ENCODE measurements at regions not wholly inside any gene's neighbourhood (a gene's known extent, or its start where the extent isn't known, plus 50 kb on each side); places are given as distances from the start of the nearest gene placed in this dataset.
"Not testable (repeated sequence)": the region's sequence is repeated elsewhere in the genome, so short reads cannot be mapped to it uniquely, and the experiment has no call there.

DNA sequence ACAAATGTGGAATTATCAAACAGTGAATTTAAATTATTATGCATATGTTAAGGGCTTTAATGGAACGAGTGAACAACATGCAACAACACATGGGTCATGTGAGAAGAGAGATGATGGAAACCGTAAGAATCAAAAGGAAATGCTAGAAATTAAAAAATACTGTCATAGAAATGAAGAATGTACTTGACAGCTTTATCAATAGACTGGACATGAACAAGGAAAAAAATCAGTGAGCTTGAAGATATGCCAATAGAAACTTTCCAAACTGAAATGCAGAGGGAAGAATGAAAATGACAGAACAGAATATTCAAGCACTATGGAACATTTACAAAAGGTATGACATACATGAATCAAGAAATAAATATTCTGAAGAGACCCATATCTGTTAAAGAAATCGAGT is 117.7 kb upstream of the KCNJ3 start:
- 58 to 71% methylated on average over 3 of the region's 3 CpGs for WGBS, 2 donors (ENCODE audit: low coverage in 1 of 2)

DNA sequence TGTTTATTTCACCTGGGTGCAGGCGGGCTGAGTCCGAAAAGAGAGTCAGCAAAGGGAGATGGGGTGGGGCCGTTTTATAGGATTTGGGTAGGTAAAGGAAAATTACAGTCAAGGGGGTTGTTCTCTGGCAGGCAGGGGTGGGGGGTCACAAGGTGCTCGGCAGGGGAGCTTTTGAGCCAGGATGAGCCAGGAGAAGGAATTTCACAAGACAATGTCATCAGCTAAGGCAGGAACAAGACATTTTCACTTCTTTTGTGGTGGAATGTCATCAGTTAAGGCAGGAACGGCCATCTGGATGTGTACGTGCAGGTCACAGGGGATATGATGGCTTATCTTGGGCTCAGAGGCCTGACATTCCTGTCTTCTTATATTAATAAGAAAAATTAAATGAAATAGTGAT is 115.8 kb upstream of the KCNJ3 start:
- H3K9me3 ChIP-seq; H3K27me3 ChIP-seq; H3K4me3 ChIP-seq; H3K4me1 ChIP-seq; intact Hi-C loops (cut with DNase I; ENCODE audit: low total_unique reads); H3K27ac ChIP-seq; DNase-seq; in situ Hi-C loops (cut with MboI; ENCODE audit: low pct_ligation_motif_present in 1 of 4, low pct_unique_long_range_greater_than_20kb in 1 of 4, low sequenced_read_pairs in 3 of 4); H3K36me3 ChIP-seq: not testable (repeated sequence)
- 70 to 72% methylated on average over 6 of the region's 6 CpGs for WGBS, 2 donors (ENCODE audit: low coverage in 1 of 2)

More for the DNA sequence above, 117.7 kb upstream of the KCNJ3 start:
- no peaks in the 10 kb centered on the region for H3K9me3 ChIP-seq
- H3K27ac ChIP-seq: no peak overlapping the region
- H3K36me3 ChIP-seq: no peaks in the 10 kb centered on the region
- intact Hi-C loops (cut with DNase I; ENCODE audit: low total_unique reads) (no loop called here), in situ Hi-C loops (cut with MboI; ENCODE audit: low pct_ligation_motif_present in 1 of 4, low pct_unique_long_range_greater_than_20kb in 1 of 4, low sequenced_read_pairs in 3 of 4) (no loop called here)
- H3K27me3 ChIP-seq: no peaks in the 10 kb centered on the region
- no peak overlapping the region for H3K4me3 ChIP-seq
- TF ChIP-seq POLR2A (IDR thresholded peaks at IDR 0.05) (no peak), POLR2AphosphoS5 (IDR thresholded peaks at IDR 0.05) (no peak), EP300 (IDR thresholded peaks at IDR 0.05; ENCODE audit: low read depth) (no peak)
- TF ChIP-seq, protein P1, sequence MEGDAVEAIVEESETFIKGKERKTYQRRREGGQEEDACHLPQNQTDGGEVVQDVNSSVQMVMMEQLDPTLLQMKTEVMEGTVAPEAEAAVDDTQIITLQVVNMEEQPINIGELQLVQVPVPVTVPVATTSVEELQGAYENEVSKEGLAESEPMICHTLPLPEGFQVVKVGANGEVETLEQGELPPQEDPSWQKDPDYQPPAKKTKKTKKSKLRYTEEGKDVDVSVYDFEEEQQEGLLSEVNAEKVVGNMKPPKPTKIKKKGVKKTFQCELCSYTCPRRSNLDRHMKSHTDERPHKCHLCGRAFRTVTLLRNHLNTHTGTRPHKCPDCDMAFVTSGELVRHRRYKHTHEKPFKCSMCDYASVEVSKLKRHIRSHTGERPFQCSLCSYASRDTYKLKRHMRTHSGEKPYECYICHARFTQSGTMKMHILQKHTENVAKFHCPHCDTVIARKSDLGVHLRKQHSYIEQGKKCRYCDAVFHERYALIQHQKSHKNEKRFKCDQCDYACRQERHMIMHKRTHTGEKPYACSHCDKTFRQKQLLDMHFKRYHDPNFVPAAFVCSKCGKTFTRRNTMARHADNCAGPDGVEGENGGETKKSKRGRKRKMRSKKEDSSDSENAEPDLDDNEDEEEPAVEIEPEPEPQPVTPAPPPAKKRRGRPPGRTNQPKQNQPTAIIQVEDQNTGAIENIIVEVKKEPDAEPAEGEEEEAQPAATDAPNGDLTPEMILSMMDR (IDR thresholded peaks at IDR 0.05): no peak
- no peaks in the 10 kb centered on the region for H3K4me1 ChIP-seq
- no peak for DNase-seq

DNA sequence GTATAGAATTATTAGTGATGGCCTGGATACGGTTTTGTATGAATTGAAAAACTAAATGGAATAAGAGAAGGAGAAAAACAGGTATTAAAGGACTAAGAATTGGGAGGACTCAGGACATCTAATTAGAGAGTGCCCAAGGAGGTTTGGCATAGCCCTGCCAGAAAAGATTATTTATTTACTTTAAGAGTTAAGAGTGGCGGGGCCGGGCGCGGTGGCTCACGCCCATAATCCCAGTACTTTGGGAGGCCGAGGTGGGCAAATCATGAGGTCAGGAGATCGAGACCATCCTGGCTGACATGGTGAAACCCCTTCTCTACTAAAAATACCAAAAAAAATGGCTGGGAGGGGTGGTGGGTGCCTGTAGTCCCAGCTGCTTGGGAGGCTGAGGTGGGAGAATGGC is 115.2 kb upstream of the KCNJ3 start:
- 80 to 98% methylated on average over 5 to 8 of the region's 8 CpGs for WGBS, 2 donors (ENCODE audit: low coverage in 1 of 2)
- H3K4me3 ChIP-seq; in situ Hi-C loops (cut with MboI; ENCODE audit: low pct_ligation_motif_present in 1 of 4, low pct_unique_long_range_greater_than_20kb in 1 of 4, low sequenced_read_pairs in 3 of 4); H3K9me3 ChIP-seq; intact Hi-C loops (cut with DNase I; ENCODE audit: low total_unique reads); H3K36me3 ChIP-seq; H3K27ac ChIP-seq; DNase-seq; H3K4me1 ChIP-seq; H3K27me3 ChIP-seq: not testable (repeated sequence)

DNA sequence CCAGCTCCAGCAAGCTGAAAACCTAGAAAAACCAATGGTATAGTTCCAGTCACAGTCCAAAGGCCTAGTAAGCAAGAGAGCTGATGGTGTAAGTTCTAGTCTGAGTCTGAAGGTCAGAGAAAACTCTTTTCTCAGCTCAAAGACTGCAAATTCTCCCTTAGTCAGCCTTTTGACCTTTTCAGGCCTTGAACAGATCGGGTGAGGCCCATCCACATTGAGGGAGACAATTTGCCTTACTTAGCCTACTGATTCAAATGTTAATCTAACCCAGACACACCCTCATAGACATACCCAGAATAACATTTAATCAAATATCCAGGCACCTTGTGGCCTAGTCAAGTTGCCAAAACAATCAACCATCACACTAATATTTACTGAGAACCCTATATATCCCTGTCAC is 110.8 kb upstream of the KCNJ3 start:
- 50 to 83% methylated on average over 1 of the region's 1 CpG for WGBS, 2 donors (ENCODE audit: low coverage in 1 of 2)
- Histone ChIP-seq H3K36me3 (no peaks in the 10 kb centered on the region), H3K27me3 (no peaks in the 10 kb centered on the region), H3K4me3 (no peak overlapping the region), H3K4me1 (no peaks in the 10 kb centered on the region), H3K27ac (no peak overlapping the region), H3K9me3 (no peaks in the 10 kb centered on the region)
- DNase-seq: no peak
- intact Hi-C loops (cut with DNase I; ENCODE audit: low total_unique reads) (no loop called here), in situ Hi-C loops (cut with MboI; ENCODE audit: low pct_ligation_motif_present in 1 of 4, low pct_unique_long_range_greater_than_20kb in 1 of 4, low sequenced_read_pairs in 3 of 4) (no loop called here)
- no peak for TF ChIP-seq EP300 (IDR thresholded peaks at IDR 0.05; ENCODE audit: low read depth)
- TF ChIP-seq, protein P1 (IDR thresholded peaks at IDR 0.05): no peak
- TF ChIP-seq POLR2A (IDR thresholded peaks at IDR 0.05): no peak
- TF ChIP-seq POLR2AphosphoS5 (IDR thresholded peaks at IDR 0.05): no peak

DNA sequence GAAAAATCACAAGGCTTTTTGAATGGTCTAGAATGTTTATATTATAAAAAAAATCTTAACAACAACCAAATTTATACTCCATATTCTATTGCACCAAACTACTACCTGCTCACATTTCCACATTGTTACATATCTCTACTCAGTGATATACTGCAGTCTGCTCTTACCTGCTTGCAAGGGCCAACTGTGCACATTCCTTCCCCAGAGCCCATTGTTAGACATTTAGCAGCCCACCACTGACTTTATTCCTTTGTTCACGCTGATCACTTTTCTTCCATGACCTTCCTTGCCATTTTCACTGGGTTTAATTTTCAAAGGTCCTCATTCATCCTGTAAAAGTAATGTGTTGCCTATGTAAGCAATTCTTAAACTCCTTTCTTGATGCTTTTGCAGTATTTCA is 109.7 kb upstream of the KCNJ3 start:
- Histone ChIP-seq H3K36me3 (no peaks in the 10 kb centered on the region), H3K4me1 (no peaks in the 10 kb centered on the region), H3K4me3 (no peak overlapping the region), H3K9me3 (no peaks in the 10 kb centered on the region), H3K27me3 (no peaks in the 10 kb centered on the region), H3K27ac (no peak overlapping the region)
- in situ Hi-C loops (cut with MboI; ENCODE audit: low pct_ligation_motif_present in 1 of 4, low pct_unique_long_range_greater_than_20kb in 1 of 4, low sequenced_read_pairs in 3 of 4) (no loop called here), intact Hi-C loops (cut with DNase I; ENCODE audit: low total_unique reads) (no loop called here)
- no peak for DNase-seq
- TF ChIP-seq POLR2AphosphoS5 (IDR thresholded peaks at IDR 0.05) (no peak), POLR2A (IDR thresholded peaks at IDR 0.05) (no peak), EP300 (IDR thresholded peaks at IDR 0.05; ENCODE audit: low read depth) (no peak)
- TF ChIP-seq, protein P1 (IDR thresholded peaks at IDR 0.05): no peak
- 59 to 67% methylated on average over 1 of the region's 1 CpG for WGBS, 2 donors (ENCODE audit: low coverage in 1 of 2)

Data from transverse colon (tissue), 4 donors.